Adrenal gland (tissue), 5 donors: ENCODE measurements at regions not wholly inside any gene's neighbourhood (a gene's known extent, or its start where the extent isn't known, plus 50 kb on each side); places are given as distances from the start of the nearest gene placed in this dataset.

Source experiments
- POLR2A ChIP-seq, 2 donors: fragments of 450-650 bp; IDR thresholded peaks; one replicate each; pipeline ENCODE4 v1.6.1; 2017; ENCODE audit warnings: antibody characterized with exemption in 2 of 2, mild to moderate bottlenecking in 2 of 2, moderate library complexity in 1 of 2
- TF ChIP-seq, protein P1 (sequence below), 6 experiments: fragments of 450-650 bp in 4 of 6; fragments of 200-600 bp in 2 of 6; sonication (generic) in 1 of 6; IDR thresholded peaks; 1 replicate in 5 of 6; 2 replicates in 1 of 6; pipeline versions ENCODE4 v1.5.1 to v1.8.0; 2016 to 2021; ENCODE audit warnings: antibody characterized with exemption in 6 of 6, mild to moderate bottlenecking in 2 of 6, moderate library complexity in 1 of 6
- donor health status: DM: no; HTN: no; CAD: no.

DNA sequence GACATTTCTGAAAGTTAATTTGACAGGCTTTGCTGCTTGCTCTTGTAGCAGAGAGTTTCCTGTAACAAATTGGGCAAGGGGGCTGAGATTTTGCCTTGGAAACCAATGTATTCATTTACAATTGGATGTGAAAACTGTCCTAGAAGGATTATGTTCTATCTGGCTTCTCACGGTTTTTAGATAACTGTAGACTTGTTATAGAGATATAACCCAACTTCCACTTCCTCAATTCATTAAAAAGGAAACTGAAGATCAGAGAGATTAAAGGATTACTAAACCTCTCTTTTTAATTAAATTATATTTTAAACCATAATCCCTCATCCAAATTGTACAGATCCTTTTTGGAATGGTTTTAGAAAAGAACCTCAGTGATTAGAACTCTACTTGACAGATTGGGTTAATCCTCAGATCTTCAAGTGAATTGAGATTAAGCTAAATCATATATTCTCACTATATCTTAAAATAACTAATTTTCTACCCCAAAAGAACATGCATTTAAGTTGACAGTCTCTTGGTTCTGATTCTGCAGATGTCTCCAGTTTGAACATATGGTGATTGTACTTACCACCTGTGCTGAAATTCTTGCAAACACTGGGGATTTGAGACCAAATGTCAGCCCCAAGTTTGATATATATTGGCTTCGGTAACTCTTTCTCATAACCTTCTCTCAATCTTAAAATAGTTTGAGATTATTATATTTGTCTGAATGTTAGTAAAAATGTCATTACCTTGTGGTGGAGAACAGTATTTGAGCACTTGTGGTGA is 130.1 kb upstream of the C9orf72 start:
- TF ChIP-seq, protein P1, sequence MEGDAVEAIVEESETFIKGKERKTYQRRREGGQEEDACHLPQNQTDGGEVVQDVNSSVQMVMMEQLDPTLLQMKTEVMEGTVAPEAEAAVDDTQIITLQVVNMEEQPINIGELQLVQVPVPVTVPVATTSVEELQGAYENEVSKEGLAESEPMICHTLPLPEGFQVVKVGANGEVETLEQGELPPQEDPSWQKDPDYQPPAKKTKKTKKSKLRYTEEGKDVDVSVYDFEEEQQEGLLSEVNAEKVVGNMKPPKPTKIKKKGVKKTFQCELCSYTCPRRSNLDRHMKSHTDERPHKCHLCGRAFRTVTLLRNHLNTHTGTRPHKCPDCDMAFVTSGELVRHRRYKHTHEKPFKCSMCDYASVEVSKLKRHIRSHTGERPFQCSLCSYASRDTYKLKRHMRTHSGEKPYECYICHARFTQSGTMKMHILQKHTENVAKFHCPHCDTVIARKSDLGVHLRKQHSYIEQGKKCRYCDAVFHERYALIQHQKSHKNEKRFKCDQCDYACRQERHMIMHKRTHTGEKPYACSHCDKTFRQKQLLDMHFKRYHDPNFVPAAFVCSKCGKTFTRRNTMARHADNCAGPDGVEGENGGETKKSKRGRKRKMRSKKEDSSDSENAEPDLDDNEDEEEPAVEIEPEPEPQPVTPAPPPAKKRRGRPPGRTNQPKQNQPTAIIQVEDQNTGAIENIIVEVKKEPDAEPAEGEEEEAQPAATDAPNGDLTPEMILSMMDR (IDR thresholded peaks at IDR 0.05), result no peak
- no peak for TF ChIP-seq POLR2A (IDR thresholded peaks at IDR 0.05)
